ENCODE measurements at regions not wholly inside any gene's neighbourhood (a gene's known extent, or its start where the extent isn't known, plus 50 kb on each side); places are given as distances from the start of the nearest gene placed in this dataset.

- TF ChIP-seq ZNF274 (IDR thresholded peaks at IDR 0.05; ENCODE audit: low read depth, low read length) (no peak), YY1 (IDR thresholded peaks at IDR 0.05; ENCODE audit: insufficient read depth, insufficient read length) (no peak)
These were observed 1222.0 kb upstream of the TENM3 start for GRCh38 chr4:181021213-181021612.

Data from NT2/D1 (cell line).